Femur (tissue), 1 donor: ENCODE measurements at regions not wholly inside any gene's neighbourhood (a gene's known extent, or its start where the extent isn't known, plus 50 kb on each side); places are given as distances from the start of the nearest gene placed in this dataset.

Experiments
- DNase-seq: peaks from one replicate; pipeline ENCODE4 v3.0.0-alpha.2; 2017

GRCh38 chr6:102333736-102334135 lies 940.2 kb downstream of the GRIK2 start:
- DNase-seq = no peak

GRCh38 chr6:102327697-102328225 lies 934.3 kb downstream of the GRIK2 start:
- DNase-seq = no peak

DNA sequence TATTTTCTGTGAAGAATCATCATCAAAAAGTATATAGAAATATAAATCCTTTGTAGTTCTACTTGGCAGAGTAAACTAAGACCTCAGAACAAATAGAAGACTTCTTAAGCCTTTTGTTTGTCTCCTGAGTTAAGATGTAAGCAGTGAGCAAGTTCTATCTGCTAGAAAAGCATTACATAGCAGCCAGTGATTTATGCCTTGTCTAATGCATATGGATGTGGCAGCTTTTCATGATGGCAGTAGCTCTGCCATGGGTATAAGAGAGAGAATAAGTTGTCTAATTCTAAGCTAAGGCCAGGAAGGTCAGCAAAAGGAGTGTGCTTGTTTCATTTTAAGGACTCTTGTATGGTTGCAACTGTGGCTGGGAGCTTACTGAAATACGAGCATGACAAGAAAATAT lies 920.2 kb downstream of the GRIK2 start:
- no peak for DNase-seq

DNA sequence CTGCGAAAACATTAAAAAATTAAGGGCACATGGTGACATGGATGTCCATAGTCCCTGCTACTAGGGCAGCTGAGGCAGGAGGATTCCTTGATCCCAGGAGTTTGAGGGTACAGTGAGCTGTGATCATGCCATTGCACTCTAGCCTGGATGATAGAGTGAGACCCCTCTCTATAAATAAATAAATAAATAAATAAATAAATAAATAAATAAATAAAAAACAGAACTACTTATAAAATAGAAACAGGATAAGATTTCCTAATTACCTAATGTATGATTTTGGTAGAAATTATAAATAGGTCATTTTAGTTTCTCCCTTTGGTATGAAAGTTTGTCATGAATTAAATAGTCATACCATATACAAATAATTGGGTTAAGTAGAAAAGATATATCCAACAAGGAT lies 916.2 kb downstream of the GRIK2 start:
- DNase-seq = no peak

DNA sequence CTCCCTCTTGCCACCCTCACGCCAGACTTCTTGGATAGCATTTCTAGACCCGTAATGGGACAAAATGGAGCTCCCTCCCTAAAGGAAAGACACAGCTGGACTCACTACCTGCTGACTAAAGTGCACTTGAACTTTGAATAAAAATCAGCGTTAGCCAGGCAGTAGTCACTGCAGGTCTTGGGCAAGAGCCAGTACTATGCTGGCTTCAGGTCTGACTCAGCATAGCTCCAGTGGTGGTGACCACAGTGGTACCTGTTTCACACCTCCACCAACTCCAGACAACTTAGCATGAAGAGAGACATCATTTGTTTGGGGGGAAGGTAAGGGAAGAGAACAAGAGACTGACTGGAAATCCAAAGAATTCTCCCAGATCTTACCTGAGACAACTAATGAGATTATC lies 906.8 kb downstream of the GRIK2 start:
- DNase-seq = no peak

DNA sequence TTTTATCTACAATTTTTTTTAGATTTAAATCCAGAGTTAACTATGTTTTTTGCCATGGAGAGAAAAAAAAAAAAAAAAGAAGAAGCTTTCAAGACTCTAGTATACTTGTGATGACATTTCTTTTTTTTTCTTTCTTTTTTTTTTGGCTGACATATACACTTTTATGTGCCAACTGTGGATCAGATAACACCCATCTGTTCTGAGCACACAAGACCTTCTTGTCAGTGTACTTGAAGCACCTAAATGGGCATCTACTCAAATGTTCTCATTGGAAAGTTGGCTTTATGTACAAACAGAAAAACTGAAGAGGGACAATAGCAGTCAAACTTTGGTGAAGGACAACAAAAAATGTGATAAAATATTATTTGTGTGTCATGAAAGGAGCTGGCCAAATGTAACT lies 904.5 kb downstream of the GRIK2 start:
- DNase-seq = no peak
